Gastrocnemius medialis (tissue), 4 donors: ENCODE measurements at regions not wholly inside any gene's neighbourhood (a gene's known extent, or its start where the extent isn't known, plus 50 kb on each side); places are given as distances from the start of the nearest gene placed in this dataset.

ENCODE experiments used
- POLR2A ChIP-seq, 2 donors: fragments of 450-650 bp; IDR thresholded peaks; one replicate each; pipeline ENCODE4 v1.6.1; 2017; ENCODE audit warnings: antibody characterized with exemption in 2 of 2, mild to moderate bottlenecking in 2 of 2, moderate library complexity in 2 of 2
- TF ChIP-seq, protein P1 (sequence below), 5 experiments: fragments of 450-650 bp in 3 of 5; fragments of 200-600 bp in 2 of 5; sonication (generic) in 2 of 5; IDR thresholded peaks in 4 of 5; conservative IDR thresholded peaks in 1 of 5; 1 replicate in 4 of 5; 2 replicates in 1 of 5; pipeline ENCODE4 v1.5.1; 2016 to 2019; ENCODE audit warnings: antibody characterized with exemption in 5 of 5, mild to moderate bottlenecking in 3 of 5, moderate library complexity in 3 of 5

- no peak for TF ChIP-seq POLR2A (IDR thresholded peaks at IDR 0.05)
- TF ChIP-seq, protein P1, sequence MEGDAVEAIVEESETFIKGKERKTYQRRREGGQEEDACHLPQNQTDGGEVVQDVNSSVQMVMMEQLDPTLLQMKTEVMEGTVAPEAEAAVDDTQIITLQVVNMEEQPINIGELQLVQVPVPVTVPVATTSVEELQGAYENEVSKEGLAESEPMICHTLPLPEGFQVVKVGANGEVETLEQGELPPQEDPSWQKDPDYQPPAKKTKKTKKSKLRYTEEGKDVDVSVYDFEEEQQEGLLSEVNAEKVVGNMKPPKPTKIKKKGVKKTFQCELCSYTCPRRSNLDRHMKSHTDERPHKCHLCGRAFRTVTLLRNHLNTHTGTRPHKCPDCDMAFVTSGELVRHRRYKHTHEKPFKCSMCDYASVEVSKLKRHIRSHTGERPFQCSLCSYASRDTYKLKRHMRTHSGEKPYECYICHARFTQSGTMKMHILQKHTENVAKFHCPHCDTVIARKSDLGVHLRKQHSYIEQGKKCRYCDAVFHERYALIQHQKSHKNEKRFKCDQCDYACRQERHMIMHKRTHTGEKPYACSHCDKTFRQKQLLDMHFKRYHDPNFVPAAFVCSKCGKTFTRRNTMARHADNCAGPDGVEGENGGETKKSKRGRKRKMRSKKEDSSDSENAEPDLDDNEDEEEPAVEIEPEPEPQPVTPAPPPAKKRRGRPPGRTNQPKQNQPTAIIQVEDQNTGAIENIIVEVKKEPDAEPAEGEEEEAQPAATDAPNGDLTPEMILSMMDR (IDR thresholded peaks at IDR 0.05 in 4 of 5, conservative IDR thresholded peaks at IDR 0.05 in 1 of 5), result no peak
Observed at GRCh38 chr2:154638783-154639182, 59.7 kb upstream of the KCNJ3 start.
